ENCODE measurements at regions not wholly inside any gene's neighbourhood (a gene's known extent, or its start where the extent isn't known, plus 50 kb on each side); places are given as distances from the start of the nearest gene placed in this dataset.
"Not testable (repeated sequence)": the region's sequence is repeated elsewhere in the genome, so short reads cannot be mapped to it uniquely, and the experiment has no call there.

- DNase-seq (ENCODE audit: low read depth), result no peak
- TF ChIP-seq CTCF (IDR thresholded peaks at IDR 0.05; ENCODE audit: insufficient read depth, low read depth, low read length), result no peak
- H3K36me3 ChIP-seq (ENCODE audit: control insufficient read depth, insufficient read depth, low read length), result no peaks in the 10 kb centered on the region
- POLR2A ChIA-PET, result no interaction called here
- no peaks in the 10 kb centered on the region for H3K27me3 ChIP-seq (ENCODE audit: control insufficient read depth, insufficient read depth, low read length)
- H3K4me3 ChIP-seq (ENCODE audit: low read depth, low read length), result no peak overlapping the region
- CTCF ChIA-PET, result interaction anchor here (0.6 kb wide), 1 partner anchor 14 kb away, joined by 4 read pairs; no protein-coding TSS in a partner anchor
Observed at GRCh38 chr4:111433441-111433840, 711.8 kb upstream of the FAM241A start.

- CTCF ChIA-PET, result interaction anchor here (0.6 kb wide), 1 partner anchor 917 kb away, joined by 3 read pairs; no protein-coding TSS in a partner anchor
- no peak for TF ChIP-seq CTCF (IDR thresholded peaks at IDR 0.05; ENCODE audit: insufficient read depth, low read depth, low read length)
- no peaks in the 10 kb centered on the region for H3K27me3 ChIP-seq (ENCODE audit: control insufficient read depth, insufficient read depth, low read length)
- POLR2A ChIA-PET, result no interaction called here
- no peak overlapping the region for H3K4me3 ChIP-seq (ENCODE audit: low read depth, low read length)
- DNase-seq (ENCODE audit: low read depth), result no peak
- H3K36me3 ChIP-seq (ENCODE audit: control insufficient read depth, insufficient read depth, low read length), result no peaks in the 10 kb centered on the region
Observed at GRCh38 chr4:111434586-111434985, 710.7 kb upstream of the FAM241A start.

GRCh38 chr4:111435986-111436744 is 709.1 kb upstream of the FAM241A start:
- no peak for DNase-seq (ENCODE audit: low read depth)
- no peak for TF ChIP-seq CTCF (IDR thresholded peaks at IDR 0.05; ENCODE audit: insufficient read depth, low read depth, low read length)
- ChIA-PET CTCF (no interaction called here), POLR2A (no interaction called here)
- H3K27me3 ChIP-seq (ENCODE audit: control insufficient read depth, insufficient read depth, low read length), result no peaks in the 10 kb centered on the region
- no peaks in the 10 kb centered on the region for H3K36me3 ChIP-seq (ENCODE audit: control insufficient read depth, insufficient read depth, low read length)
- no peak overlapping the region for H3K4me3 ChIP-seq (ENCODE audit: low read depth, low read length)

GRCh38 chr4:111441687-111442086 is 703.6 kb upstream of the FAM241A start:
- no peaks in the 10 kb centered on the region for H3K36me3 ChIP-seq (ENCODE audit: control insufficient read depth, insufficient read depth, low read length)
- no peaks in the 10 kb centered on the region for H3K27me3 ChIP-seq (ENCODE audit: control insufficient read depth, insufficient read depth, low read length)
- DNase-seq (ENCODE audit: low read depth), result no peak
- no peak for TF ChIP-seq CTCF (IDR thresholded peaks at IDR 0.05; ENCODE audit: insufficient read depth, low read depth, low read length)
- H3K4me3 ChIP-seq (ENCODE audit: low read depth, low read length), result no peak overlapping the region
- ChIA-PET CTCF (no interaction called here), POLR2A (no interaction called here)

- H3K36me3 ChIP-seq (ENCODE audit: control insufficient read depth, insufficient read depth, low read length); H3K27me3 ChIP-seq (ENCODE audit: control insufficient read depth, insufficient read depth, low read length); DNase-seq (ENCODE audit: low read depth); POLR2A ChIA-PET; H3K4me3 ChIP-seq (ENCODE audit: low read depth, low read length); CTCF ChIA-PET: not testable (repeated sequence)
Observed at GRCh38 chr4:111444836-111445235, 700.4 kb upstream of the FAM241A start.

- DNase-seq (ENCODE audit: low read depth), result no peak
- ChIA-PET POLR2A (no interaction called here), CTCF (no interaction called here)
- no peaks in the 10 kb centered on the region for H3K36me3 ChIP-seq (ENCODE audit: control insufficient read depth, insufficient read depth, low read length)
- no peak for TF ChIP-seq CTCF (IDR thresholded peaks at IDR 0.05; ENCODE audit: insufficient read depth, low read depth, low read length)
- no peaks in the 10 kb centered on the region for H3K27me3 ChIP-seq (ENCODE audit: control insufficient read depth, insufficient read depth, low read length)
- no peak overlapping the region for H3K4me3 ChIP-seq (ENCODE audit: low read depth, low read length)
Observed at GRCh38 chr4:111449657-111450056, 695.6 kb upstream of the FAM241A start.
